ENCODE measurements at regions not wholly inside any gene's neighbourhood (a gene's known extent, or its start where the extent isn't known, plus 50 kb on each side); places are given as distances from the start of the nearest gene placed in this dataset.

DNA sequence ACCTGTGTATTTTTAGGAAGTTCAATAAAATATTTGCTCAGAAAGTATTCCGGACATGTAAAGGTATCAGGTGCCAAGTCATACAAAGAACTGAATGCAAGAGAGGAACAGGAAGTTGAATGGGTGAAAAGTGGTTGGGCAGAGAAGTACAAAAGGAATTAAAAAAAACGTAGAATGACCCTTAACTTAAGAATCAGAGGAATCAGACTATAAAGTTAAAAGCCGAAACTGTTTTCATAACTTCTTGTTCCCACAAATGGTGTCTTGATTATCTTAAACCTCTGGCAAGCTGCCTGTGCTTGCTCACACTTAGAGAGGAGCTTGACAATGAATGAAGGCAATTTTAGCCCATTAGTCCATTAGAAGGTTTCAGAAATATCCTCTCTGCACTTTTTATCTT, 81.6 kb upstream of the HHIP start:
- TF ChIP-seq, protein P1, sequence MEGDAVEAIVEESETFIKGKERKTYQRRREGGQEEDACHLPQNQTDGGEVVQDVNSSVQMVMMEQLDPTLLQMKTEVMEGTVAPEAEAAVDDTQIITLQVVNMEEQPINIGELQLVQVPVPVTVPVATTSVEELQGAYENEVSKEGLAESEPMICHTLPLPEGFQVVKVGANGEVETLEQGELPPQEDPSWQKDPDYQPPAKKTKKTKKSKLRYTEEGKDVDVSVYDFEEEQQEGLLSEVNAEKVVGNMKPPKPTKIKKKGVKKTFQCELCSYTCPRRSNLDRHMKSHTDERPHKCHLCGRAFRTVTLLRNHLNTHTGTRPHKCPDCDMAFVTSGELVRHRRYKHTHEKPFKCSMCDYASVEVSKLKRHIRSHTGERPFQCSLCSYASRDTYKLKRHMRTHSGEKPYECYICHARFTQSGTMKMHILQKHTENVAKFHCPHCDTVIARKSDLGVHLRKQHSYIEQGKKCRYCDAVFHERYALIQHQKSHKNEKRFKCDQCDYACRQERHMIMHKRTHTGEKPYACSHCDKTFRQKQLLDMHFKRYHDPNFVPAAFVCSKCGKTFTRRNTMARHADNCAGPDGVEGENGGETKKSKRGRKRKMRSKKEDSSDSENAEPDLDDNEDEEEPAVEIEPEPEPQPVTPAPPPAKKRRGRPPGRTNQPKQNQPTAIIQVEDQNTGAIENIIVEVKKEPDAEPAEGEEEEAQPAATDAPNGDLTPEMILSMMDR (IDR thresholded peaks at IDR 0.05; ENCODE audit: low read depth, low read length, missing input control): no peak
- TF ChIP-seq YY1 (IDR thresholded peaks at IDR 0.05) (no peak), NR2F2 (IDR thresholded peaks at IDR 0.05) (no peak), TAF1 (conservative IDR thresholded peaks at IDR 0.05) (no peak), EGR1 (IDR thresholded peaks at IDR 0.05; ENCODE audit: low read depth in 2 of 2) (no peak), SP1 (IDR thresholded peaks at IDR 0.05) (no peak), RAD21 (IDR thresholded peaks at IDR 0.05) (no peak), HNF4G (IDR thresholded peaks at IDR 0.05) (no peak)
- TF ChIP-seq, protein P2, sequence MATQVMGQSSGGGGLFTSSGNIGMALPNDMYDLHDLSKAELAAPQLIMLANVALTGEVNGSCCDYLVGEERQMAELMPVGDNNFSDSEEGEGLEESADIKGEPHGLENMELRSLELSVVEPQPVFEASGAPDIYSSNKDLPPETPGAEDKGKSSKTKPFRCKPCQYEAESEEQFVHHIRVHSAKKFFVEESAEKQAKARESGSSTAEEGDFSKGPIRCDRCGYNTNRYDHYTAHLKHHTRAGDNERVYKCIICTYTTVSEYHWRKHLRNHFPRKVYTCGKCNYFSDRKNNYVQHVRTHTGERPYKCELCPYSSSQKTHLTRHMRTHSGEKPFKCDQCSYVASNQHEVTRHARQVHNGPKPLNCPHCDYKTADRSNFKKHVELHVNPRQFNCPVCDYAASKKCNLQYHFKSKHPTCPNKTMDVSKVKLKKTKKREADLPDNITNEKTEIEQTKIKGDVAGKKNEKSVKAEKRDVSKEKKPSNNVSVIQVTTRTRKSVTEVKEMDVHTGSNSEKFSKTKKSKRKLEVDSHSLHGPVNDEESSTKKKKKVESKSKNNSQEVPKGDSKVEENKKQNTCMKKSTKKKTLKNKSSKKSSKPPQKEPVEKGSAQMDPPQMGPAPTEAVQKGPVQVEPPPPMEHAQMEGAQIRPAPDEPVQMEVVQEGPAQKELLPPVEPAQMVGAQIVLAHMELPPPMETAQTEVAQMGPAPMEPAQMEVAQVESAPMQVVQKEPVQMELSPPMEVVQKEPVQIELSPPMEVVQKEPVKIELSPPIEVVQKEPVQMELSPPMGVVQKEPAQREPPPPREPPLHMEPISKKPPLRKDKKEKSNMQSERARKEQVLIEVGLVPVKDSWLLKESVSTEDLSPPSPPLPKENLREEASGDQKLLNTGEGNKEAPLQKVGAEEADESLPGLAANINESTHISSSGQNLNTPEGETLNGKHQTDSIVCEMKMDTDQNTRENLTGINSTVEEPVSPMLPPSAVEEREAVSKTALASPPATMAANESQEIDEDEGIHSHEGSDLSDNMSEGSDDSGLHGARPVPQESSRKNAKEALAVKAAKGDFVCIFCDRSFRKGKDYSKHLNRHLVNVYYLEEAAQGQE (IDR thresholded peaks at IDR 0.05): no peak
- TF ChIP-seq, protein P3, sequence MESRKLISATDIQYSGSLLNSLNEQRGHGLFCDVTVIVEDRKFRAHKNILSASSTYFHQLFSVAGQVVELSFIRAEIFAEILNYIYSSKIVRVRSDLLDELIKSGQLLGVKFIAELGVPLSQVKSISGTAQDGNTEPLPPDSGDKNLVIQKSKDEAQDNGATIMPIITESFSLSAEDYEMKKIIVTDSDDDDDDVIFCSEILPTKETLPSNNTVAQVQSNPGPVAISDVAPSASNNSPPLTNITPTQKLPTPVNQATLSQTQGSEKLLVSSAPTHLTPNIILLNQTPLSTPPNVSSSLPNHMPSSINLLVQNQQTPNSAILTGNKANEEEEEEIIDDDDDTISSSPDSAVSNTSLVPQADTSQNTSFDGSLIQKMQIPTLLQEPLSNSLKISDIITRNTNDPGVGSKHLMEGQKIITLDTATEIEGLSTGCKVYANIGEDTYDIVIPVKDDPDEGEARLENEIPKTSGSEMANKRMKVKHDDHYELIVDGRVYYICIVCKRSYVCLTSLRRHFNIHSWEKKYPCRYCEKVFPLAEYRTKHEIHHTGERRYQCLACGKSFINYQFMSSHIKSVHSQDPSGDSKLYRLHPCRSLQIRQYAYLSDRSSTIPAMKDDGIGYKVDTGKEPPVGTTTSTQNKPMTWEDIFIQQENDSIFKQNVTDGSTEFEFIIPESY (IDR thresholded peaks at IDR 0.05): no peak
- TF ChIP-seq, protein P4, sequence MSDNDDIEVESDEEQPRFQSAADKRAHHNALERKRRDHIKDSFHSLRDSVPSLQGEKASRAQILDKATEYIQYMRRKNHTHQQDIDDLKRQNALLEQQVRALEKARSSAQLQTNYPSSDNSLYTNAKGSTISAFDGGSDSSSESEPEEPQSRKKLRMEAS (IDR thresholded peaks at IDR 0.05): no peak

Data from liver (tissue), 3 donors.